Activated CD4-positive, alpha-beta T cell treated with anti-CD3 and anti-CD28 coated beads for 4 hours (primary cell): ENCODE measurements at regions not wholly inside any gene's neighbourhood (a gene's known extent, or its start where the extent isn't known, plus 50 kb on each side); places are given as distances from the start of the nearest gene placed in this dataset.
"Not testable (repeated sequence)": the region's sequence is repeated elsewhere in the genome, so short reads cannot be mapped to it uniquely, and the experiment has no call there.

ENCODE experiments used
- DNase-seq, 2 donors: peaks; one replicate each; pipeline ENCODE4 v3.0.0-alpha.2; 2020

DNA sequence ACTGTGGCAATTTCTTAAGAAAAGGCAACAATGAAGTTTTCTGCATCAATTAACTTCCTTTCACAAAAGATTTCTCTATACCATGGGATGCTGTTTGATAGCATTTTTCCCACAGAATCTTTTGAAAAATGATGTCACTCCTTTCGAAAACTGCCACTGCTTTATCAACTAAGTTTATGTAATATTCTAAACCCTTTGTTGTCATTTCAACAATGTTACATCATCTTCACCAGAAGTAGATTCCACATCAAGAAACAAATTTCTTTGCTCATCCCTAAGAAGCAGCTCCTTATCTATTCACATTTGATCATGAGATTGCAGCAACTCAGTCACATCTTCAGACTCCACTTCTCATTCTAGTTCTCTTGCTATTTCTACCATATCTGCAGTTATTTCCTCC lies 116.1 kb upstream of the KCND3 start:
- DNase-seq = no peak

DNA sequence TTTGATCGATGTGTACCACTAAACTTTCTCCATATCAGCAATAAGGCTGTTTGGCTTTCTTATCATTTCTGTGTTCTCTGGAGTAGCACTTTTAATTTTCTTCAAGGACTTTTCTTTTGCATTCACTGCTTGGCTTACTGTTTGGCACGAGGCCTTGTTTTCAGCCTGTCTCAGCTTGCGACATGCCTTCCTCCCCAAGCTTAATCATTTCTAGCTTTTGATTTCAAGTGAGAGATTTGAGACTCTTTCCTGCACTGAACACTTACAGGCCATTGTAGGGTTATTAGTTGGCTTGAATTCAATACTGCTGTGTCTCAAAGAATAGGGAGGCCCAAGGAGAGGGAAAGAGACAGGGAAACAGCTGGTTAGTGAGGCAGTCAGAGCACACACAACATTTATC lies 120.6 kb upstream of the KCND3 start:
- no peak for DNase-seq

DNA sequence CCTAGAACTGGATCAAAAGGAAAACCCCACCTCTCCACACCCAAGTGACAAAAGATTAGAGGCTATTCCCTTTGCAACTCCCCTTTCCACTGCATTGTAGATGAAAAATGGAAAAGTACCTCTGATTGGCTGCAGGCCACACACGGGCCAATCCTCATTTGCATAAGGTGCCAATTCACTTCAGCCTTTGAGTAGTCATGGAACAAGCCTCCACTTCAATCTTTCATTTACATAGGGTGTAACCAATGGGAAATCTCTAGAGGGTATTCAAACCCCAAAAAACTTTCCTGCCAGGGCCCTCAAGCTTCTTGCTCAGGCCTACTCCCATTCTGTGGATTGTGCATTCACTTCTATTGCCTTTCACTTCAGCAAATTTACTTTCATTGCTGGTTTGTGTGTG lies 122.3 kb upstream of the KCND3 start:
- no peak for DNase-seq

GRCh38 chr1:112114540-112114939 lies 125.1 kb upstream of the KCND3 start:
- DNase-seq = no peak

GRCh38 chr1:112126598-112126997 lies 137.1 kb upstream of the KCND3 start:
- no peak for DNase-seq

GRCh38 chr1:112127606-112128005 lies 138.1 kb upstream of the KCND3 start:
- not testable (repeated sequence) for DNase-seq

DNA sequence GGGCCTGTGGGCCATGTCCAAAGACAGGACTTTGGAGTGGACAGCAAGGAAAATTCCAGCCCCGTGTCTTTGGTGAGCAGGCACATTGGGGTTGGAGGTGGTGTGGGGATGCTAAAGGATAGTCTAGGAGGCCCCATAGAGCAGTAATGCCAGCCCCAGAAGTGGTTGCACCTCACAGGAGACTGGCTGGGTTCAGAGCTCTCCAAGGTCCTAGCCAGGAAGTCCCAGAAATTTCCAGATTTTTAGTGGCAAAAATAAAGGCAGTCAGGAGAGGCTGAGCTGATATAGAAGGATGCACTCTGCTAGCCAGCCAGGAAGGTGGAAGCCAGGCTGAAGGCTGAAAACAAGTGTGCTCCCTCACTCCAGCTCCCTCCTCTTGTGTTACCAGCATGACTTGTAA lies 144.0 kb upstream of the KCND3 start:
- no peak for DNase-seq

- no peak for DNase-seq
Measured at GRCh38 chr1:112140743-112141142, 151.3 kb upstream of the KCND3 start.

GRCh38 chr1:112141301-112141700 lies 151.8 kb upstream of the KCND3 start:
- no peak for DNase-seq

- DNase-seq = no peak
Measured at GRCh38 chr1:112141923-112142322, 152.5 kb upstream of the KCND3 start.

DNA sequence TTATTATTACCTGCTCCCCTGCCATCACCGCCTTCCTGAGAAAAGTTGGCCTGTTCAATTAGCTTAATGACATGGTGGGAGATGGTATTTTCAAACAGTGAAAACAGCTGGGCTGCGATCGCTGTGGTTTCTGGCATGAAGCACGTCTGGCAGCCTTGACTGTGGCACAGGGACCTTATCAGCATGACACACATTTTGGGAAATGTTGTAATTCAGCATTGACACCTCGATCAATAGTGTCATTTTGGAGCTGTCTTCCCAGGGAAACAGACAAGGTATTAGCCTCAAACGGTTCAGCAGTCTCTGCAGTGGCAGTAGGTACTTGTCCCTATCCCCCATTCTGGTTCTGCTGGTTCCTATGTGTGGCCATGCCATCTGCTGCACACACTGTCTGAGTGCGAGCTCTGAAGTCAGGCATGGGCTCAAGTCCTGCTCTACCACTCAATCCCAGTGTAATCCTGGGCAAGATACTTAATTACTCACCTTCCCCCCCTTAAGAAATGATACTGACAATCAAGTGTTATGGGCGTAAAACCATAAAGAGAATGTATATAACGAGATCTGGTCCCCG lies 154.5 kb upstream of the KCND3 start:
- no peak for DNase-seq

DNA sequence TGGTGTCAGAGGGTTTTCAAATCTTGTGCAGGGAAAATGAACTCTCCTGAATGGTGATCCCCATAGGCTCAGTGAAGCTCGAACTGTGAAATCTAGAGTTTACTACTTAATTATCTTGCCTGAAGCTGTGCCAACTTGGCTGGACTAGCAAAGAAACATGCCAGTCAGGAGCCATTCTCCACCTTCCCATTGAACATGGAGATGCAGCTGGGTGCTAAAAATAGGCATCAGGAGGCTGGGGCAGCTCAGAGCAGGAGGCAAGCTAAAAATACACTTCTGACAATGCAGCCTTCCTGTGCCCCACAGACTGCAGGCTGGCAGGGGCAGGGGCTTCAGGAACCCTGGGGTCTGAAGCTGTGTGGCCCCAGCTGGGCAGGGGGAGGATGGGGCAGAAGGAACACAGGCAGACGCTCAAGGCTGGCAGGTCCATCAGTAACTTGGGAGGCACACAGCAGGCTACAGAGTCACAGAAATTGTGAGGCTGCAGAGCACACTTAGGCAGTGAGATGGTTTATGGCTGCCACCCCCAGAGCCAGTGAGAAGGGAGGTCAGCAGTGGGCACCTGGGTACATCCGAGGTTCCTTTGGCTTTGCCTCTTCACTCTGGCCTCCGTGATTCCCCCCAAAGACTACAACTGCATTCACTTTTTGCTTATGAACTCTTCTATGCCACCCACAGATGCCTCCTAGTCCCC lies 155.4 kb upstream of the KCND3 start:
- no peak for DNase-seq

DNA sequence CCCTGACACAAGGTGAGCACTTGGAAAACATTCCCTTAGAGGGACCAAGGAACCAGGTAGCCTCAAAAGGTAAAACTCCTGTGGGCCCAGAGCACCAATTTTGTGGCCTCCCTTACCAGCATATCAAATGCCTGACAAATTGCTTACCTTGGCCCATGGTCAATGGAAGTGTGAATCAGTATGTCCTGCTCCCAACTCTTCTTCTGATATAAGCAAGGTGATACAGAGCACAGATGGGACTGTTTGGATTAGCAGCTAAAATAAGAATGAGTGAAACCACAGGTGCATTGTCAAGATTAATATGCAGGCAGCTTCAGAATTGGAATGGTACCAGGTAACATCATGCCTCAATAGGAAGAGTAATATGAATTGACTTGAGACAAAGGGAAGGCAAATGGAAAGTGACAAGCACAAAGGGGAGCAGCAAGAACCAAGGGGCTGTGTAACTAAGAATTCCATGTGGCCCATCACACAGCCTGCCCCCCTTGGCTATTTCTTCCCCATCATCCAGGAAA lies 156.8 kb upstream of the KCND3 start:
- DNase-seq = no peak

DNA sequence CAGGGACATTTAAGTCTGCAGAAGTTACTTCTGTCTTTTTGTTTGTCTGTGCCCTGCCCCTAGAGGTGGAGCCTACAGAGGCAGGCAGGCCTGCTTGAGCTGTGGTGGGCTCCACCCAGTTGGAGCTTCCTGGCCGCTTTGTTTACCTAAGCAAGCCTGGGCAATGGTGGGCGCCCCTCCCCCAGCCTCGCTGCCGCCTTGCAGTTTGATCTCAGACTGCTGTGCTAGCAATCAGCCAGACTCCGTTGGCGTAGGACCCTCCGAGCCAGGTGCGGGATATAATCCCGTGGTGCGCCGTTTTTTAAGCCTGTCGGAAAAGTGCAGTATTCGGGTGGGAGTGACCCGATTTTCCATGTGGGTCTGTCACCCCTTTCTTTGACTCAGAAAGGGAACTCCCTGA lies 170.7 kb upstream of the KCND3 start:
- DNase-seq = not testable (repeated sequence)

- no peak for DNase-seq
Measured at GRCh38 chr1:112165375-112165774, 175.9 kb upstream of the KCND3 start.

DNA sequence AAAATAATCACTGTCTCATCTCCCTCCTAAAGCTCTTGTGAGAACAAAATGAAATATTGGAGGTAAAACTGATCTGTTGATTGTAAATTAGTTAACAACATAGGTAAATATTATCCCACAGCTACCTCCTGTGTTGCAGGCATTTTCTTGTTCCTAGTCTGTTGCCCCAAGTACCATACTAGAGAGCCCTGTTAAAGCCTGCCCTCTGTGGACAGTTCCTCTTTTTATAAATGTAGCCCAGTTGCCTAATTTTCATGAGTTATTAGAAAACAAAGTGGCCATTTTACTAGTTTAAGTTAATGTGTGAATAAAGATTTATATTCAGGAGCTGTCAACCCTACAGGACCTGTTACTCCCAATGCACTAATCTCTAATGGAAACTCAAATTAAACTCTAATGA lies 180.0 kb upstream of the KCND3 start:
- DNase-seq = no peak

DNA sequence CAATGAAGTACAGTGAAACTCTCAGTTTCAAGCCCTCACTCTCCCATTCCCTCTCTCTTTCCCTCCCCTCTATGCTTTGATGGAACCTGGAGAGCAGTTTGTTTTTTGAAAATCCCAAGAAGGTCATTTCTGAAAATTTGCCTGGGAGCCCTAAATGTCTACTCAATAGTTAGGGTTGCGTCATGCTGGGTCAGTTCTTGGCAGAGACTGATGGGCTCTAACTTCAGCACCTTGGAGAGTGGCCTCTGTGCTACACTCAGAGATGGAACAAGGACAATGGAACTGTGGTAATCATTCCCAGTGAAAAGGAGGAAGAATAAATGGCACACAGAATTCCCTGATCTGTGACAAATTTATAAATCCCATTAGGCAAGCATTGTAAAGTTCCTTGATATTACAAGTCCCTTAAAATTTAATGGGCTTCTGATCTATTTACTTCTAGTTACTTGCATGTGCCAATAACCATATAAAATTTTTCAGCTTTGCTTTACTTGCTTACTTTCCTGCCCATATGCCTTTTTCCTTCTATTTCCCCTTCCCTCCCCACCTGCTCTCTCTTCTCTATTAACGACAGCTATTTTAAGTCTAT lies 182.9 kb upstream of the KCND3 start:
- no peak for DNase-seq

GRCh38 chr1:112177314-112177713 lies 187.8 kb upstream of the KCND3 start:
- DNase-seq = no peak

- DNase-seq = no peak
Measured at GRCh38 chr1:112188611-112189010, 199.1 kb upstream of the KCND3 start.

DNA sequence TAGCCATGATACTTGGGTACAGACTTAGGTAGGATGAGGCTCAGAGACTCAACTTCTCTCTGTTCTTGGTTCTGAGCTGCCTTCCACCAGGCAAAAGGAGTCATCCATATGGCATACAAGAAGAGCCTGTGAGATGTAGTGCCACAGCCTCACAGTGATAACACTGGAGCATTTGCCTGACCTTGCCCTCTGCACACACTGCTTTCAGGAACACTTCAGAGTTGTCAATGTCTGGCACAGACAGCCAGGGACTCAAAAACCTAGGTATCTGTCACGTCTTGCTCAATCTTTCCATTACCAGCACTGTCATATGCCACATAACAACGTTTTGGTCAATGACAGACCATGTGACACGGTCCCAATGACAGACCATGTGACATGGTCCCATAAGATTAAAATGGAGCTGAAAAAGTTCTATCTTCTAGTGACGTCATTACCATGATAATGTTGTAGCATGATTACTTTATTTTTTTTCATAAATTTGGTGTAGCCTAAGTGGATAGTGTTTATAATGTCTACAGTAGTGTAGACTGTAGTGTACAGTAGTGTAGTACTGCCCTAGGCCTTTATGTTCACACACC lies 199.9 kb upstream of the CTTNBP2NL start:
- no peak for DNase-seq

DNA sequence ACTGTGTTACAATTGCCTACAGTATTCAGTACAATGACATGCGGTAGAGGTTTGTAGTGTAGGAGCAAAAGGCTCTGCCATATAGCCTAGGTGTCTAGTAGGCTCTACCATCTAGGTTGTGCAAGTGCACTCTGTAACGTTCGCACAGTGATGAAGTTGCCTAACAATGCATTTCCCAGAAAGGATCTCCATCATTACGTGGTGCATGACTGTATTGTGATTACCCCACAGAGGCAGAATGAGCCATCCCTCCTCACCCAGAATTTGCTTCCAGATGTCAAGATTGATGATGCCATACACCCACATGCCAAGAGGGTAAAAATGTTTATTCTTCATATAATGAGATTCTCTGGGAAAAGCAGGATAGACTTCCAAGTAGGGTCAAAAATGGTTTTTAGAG lies 199.3 kb upstream of the CTTNBP2NL start:
- no peak for DNase-seq

DNA sequence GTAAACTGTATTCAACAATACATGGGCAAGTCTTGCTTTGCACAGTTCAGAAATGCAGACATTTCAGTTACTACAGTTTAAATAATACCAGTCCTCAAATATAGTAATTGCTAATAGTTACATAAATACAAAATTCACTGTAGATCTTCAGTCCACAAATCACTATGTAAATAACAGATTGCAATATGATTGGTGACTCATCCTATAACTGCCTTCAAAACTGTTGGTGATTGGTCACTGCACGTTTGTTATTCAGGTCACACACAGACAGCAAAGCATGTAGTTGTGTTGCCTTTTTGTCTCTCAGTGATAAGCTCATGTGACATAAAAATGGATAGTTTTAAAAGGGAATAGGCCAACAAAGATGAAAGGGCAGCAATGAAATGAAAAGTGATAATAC lies 186.5 kb upstream of the CTTNBP2NL start:
- no peak for DNase-seq

GRCh38 chr1:112219267-112219666 lies 176.7 kb upstream of the CTTNBP2NL start:
- DNase-seq = no peak

- no peak for DNase-seq
Measured at GRCh38 chr1:112230232-112230631, 165.8 kb upstream of the CTTNBP2NL start.
